AG09319 (cell line): ENCODE measurements at regions not wholly inside any gene's neighbourhood (a gene's known extent, or its start where the extent isn't known, plus 50 kb on each side); places are given as distances from the start of the nearest gene placed in this dataset.

ENCODE experiments used
- DNase-seq: peaks from one replicate; pipeline ENCODE4 v3.0.0-alpha.2; 2010; ENCODE audit warnings: low read depth; ENCODE audit errors: extremely low read depth
- TF ChIP-seq, protein P1 (sequence below): IDR thresholded peaks from 2 replicates; pipeline ENCODE4 v1.5.1; 2011; ENCODE audit warnings: low read depth, mild to moderate bottlenecking, inconsistent platforms, low read length, moderate library complexity

GRCh38 chr10:59557052-59557451, 152.6 kb downstream of the SLC16A9 start:
- TF ChIP-seq, protein P1, sequence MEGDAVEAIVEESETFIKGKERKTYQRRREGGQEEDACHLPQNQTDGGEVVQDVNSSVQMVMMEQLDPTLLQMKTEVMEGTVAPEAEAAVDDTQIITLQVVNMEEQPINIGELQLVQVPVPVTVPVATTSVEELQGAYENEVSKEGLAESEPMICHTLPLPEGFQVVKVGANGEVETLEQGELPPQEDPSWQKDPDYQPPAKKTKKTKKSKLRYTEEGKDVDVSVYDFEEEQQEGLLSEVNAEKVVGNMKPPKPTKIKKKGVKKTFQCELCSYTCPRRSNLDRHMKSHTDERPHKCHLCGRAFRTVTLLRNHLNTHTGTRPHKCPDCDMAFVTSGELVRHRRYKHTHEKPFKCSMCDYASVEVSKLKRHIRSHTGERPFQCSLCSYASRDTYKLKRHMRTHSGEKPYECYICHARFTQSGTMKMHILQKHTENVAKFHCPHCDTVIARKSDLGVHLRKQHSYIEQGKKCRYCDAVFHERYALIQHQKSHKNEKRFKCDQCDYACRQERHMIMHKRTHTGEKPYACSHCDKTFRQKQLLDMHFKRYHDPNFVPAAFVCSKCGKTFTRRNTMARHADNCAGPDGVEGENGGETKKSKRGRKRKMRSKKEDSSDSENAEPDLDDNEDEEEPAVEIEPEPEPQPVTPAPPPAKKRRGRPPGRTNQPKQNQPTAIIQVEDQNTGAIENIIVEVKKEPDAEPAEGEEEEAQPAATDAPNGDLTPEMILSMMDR = no peak
- DNase-seq = no peak

DNA sequence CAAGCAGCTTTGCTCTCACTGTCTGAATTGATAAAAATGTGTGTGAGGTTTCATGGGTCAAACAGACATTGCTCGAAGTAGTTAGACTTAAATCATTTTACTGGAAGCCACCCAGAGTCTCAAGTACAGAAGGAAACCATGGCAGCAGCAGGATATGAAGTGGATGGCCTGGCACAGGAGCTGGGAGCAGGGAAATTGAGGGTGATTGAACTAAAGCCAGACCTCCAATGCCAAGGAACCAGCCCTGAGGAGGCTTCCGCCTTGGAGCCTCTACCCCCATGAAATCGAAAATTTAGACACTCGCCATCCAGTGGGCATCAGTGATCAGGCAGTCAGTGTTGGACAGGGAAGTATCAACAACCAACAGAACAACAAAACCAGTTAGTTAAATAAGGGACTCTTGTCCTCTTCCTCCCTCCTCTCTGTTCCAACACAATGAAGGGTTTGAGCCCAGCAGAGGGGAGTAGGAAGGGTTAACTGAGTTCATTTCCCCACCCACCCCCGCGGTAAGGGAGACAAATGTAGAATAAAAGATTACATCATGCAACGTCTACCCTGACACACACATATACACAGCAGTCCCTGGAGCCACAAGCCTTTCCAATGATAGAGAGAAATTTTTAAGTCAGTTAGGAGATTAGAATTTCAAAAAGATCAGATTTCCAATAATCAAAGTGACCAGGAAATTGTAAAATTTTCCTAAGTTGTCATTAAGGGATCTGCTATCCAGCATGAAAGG, 156.3 kb downstream of the SLC16A9 start:
- TF ChIP-seq, protein P1 = no peak
- DNase-seq = no peak

DNA sequence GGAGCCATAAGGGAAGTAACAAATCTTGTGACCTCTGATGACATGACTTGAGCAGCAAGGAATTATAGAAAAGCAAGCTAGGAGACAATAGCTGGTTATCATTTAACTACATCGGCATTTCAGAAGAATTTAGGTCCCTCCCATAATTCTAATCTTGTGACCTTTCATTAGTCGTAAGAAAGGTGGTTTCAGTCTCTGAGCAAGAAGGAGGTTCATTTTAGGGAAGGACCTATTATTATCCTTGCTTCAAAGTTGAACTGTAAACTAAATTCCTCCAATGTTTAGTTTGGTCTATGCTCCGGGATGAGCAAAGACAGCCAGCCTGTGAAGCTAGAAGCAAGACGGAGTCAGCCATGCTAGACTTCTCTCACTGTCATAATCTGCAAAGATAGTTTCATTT, 159.6 kb downstream of the SLC16A9 start:
- DNase-seq = no peak
- TF ChIP-seq, protein P1 = no peak

- TF ChIP-seq, protein P1 = no peak
- DNase-seq = no peak
These were observed 171.0 kb downstream of the SLC16A9 start for GRCh38 chr10:59538623-59539022.

DNA sequence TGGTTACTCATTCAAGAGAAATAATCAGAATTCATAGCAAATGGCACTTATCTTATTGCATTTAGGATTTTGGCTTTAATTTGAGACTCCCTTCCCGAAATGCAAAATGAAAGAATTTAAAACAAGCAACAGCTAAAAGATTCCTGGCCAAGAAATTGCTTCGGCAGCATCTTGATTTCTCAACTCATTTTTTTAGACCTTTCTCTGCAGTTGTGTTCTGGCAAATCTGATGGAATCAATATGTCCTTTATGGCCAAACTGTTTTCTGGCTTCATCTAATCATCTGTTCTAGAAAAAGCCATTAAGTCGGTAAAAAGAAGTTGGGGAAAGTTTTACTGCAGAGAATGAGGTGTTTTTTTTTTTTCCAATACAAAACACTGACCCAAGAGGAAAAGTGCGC, 172.1 kb downstream of the SLC16A9 start:
- TF ChIP-seq, protein P1 = no peak

GRCh38 chr10:59536167-59537014, 173.3 kb downstream of the SLC16A9 start:
- DNase-seq = peak; percentile 51
- TF ChIP-seq, protein P1 = no peak; the same call in 1 of the 2 replicates

More for the DNA sequence above, 172.1 kb downstream of the SLC16A9 start:
- no peak for DNase-seq

DNA sequence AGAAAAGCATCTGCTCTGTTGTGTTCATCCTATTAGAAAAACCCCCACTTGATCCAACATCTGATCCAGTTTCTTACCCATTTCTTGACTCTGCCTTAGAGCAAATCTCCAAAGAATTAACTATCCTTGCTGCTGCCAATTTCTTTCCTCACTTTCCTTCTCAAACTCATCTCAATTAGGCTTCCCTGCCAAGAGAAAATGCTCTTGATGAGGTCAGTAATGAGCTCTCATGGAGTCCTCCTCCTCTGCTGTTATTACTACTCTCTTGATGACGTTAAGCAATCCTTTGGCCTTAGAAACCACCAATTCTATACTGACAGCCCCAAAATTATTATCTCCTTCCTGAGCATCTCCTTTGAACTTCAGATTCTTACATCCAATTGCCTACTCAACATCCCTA, 162.0 kb upstream of the FAM13C start:
- no peak for DNase-seq
- TF ChIP-seq, protein P1 = no peak
